Mesenchymal stem cell (in vitro differentiated cells and primary cell): ENCODE measurements at regions not wholly inside any gene's neighbourhood (a gene's known extent, or its start where the extent isn't known, plus 50 kb on each side); places are given as distances from the start of the nearest gene placed in this dataset.

Experiments
- DNase-seq: peaks from one replicate; pipeline ENCODE4 v3.0.0-alpha.2; 2013
- H2AFZ ChIP-seq: one replicate; pipeline ENCODE4 v1.6.1; 2013; ENCODE audit warnings: low read depth, mild to moderate bottlenecking, control low read depth, inconsistent platforms, low read length, moderate library complexity
- H2AK5ac ChIP-seq: 2 replicates; pipeline ENCODE4 v1.6.1; 2013; ENCODE audit warnings: low read length, moderate library complexity, mild to moderate bottlenecking, inconsistent platforms; ENCODE audit not compliant: severe bottlenecking
- H2BK120ac ChIP-seq: one replicate; pipeline ENCODE4 v1.6.1; 2013; ENCODE audit warnings: low read depth, mild to moderate bottlenecking, inconsistent platforms, low read length, moderate library complexity
- H2BK12ac ChIP-seq, 2 experiments: one replicate each; pipeline ENCODE4 v1.6.1; 2013; ENCODE audit warnings: inconsistent platforms in 2 of 2, low read length in 2 of 2, mild to moderate bottlenecking in 2 of 2, moderate library complexity in 2 of 2, control low read depth in 1 of 2
- H2BK15ac ChIP-seq: one replicate; pipeline ENCODE4 v1.6.1; 2013; ENCODE audit warnings: mild to moderate bottlenecking, low read depth, inconsistent platforms; ENCODE audit not compliant: poor library complexity, severe bottlenecking
- H2BK5ac ChIP-seq: 2 replicates; pipeline ENCODE4 v1.6.1; 2013; ENCODE audit warnings: low read depth, mild to moderate bottlenecking, low read length, control low read depth, inconsistent platforms; ENCODE audit not compliant: poor library complexity, severe bottlenecking
- H3K14ac ChIP-seq, 2 experiments: one replicate each; pipeline ENCODE4 v1.6.1; 2013; ENCODE audit warnings: inconsistent platforms in 2 of 2, low read length in 2 of 2, control low read depth in 1 of 2, mild to moderate bottlenecking in 1 of 2, moderate library complexity in 1 of 2
- H3K18ac ChIP-seq, 2 experiments: one replicate each; pipeline ENCODE4 v1.6.1; 2013; ENCODE audit warnings: inconsistent platforms in 2 of 2, low read length in 2 of 2, control low read depth in 1 of 2, low read depth in 1 of 2, mild to moderate bottlenecking in 1 of 2
- H3K23ac ChIP-seq, 2 experiments: one replicate each; pipeline ENCODE4 v1.6.1; 2013; ENCODE audit warnings: inconsistent platforms in 2 of 2, low read length in 2 of 2, mild to moderate bottlenecking in 2 of 2, moderate library complexity in 2 of 2, control low read depth in 1 of 2
- H3K27ac ChIP-seq: 2 replicates; pipeline ENCODE4 v1.5.1; 2013; ENCODE audit warnings: mild to moderate bottlenecking, moderate library complexity, low read length, control low read depth, inconsistent platforms; ENCODE audit not compliant: poor library complexity, severe bottlenecking
- H3K27me3 ChIP-seq, 2 experiments: 2 replicates each; pipeline versions ENCODE4 v1.6.1 to v1.7.0; 2013; ENCODE audit warnings: low read length in 2 of 2, mild to moderate bottlenecking in 2 of 2, moderate library complexity in 2 of 2, control low read depth in 1 of 2, inconsistent platforms in 1 of 2; ENCODE audit not compliant: control insufficient read depth in 1 of 2, insufficient read depth in 1 of 2
- H3K36me3 ChIP-seq, 2 experiments: 2 replicates each; pipeline versions ENCODE4 v1.6.1 to v1.7.0; 2013; ENCODE audit warnings: low read length in 2 of 2, control low read depth in 1 of 2, inconsistent platforms in 1 of 2, low read depth in 1 of 2, mild to moderate bottlenecking in 1 of 2; ENCODE audit not compliant: insufficient read depth in 2 of 2, control insufficient read depth in 1 of 2
- H3K4ac ChIP-seq, 2 experiments: one replicate each; pipeline ENCODE4 v1.6.1; 2013; ENCODE audit warnings: inconsistent platforms in 2 of 2, low read length in 2 of 2, mild to moderate bottlenecking in 2 of 2, moderate library complexity in 2 of 2, control low read depth in 1 of 2, low read depth in 1 of 2
- H3K4me1 ChIP-seq: 2 replicates; pipeline ENCODE4 v1.6.1; 2013; ENCODE audit warnings: low read depth, low read length, control low read depth; ENCODE audit not compliant: control insufficient read depth, insufficient read depth
- H3K4me2 ChIP-seq: 2 replicates; pipeline ENCODE4 v1.6.1; 2013; ENCODE audit warnings: low read length, mild to moderate bottlenecking, inconsistent platforms; ENCODE audit not compliant: poor library complexity, severe bottlenecking
- H3K4me3 ChIP-seq, 2 experiments: 2 replicates each; pipeline versions ENCODE4 v1.5.1 to v1.7.0; 2013; ENCODE audit warnings: low read length in 2 of 2, mild to moderate bottlenecking in 2 of 2, control low read depth in 1 of 2, low read depth in 1 of 2; ENCODE audit not compliant: insufficient read depth in 1 of 2
- H3K79me1 ChIP-seq: replicated peaks from 2 replicates; pipeline ENCODE4 v1.6.1; 2013; ENCODE audit warnings: mild to moderate bottlenecking, control low read depth, low read length, inconsistent platforms; ENCODE audit not compliant: poor library complexity, severe bottlenecking
- H3K9ac ChIP-seq: 2 replicates; pipeline ENCODE4 v1.7.0; 2013; ENCODE audit warnings: mild to moderate bottlenecking, low read length, moderate library complexity
- H3K9me3 ChIP-seq: 2 replicates; pipeline ENCODE4 v1.7.0; 2013; ENCODE audit warnings: mild to moderate bottlenecking, low read length; ENCODE audit not compliant: control insufficient read depth
- H4K8ac ChIP-seq: one replicate; pipeline ENCODE4 v1.6.1; 2013; ENCODE audit warnings: inconsistent platforms, mild to moderate bottlenecking, low read length, moderate library complexity
- H4K91ac ChIP-seq: one replicate; pipeline ENCODE4 v1.6.1; 2013; ENCODE audit warnings: mild to moderate bottlenecking, low read length, inconsistent platforms
- WGBS: methylation state at CpG from one replicate; pipeline ENCODE4 v1.1.7; 2013; ENCODE audit warnings: mixed read lengths; 5-methylcytosine and 5-hydroxymethylcytosine counted together

GRCh38 chr7:49643321-49643720 is 130.1 kb upstream of the VWC2 start:
- WGBS: 56% methylated on average over 5 of the region's 5 CpGs
- no peaks in the 10 kb centered on the region for H3K79me1 ChIP-seq
- no peak overlapping the region for H3K4me3 ChIP-seq
- no peak overlapping the region for H4K8ac ChIP-seq
- no peak overlapping the region for H2AFZ ChIP-seq
- no peak overlapping the region for H3K4me2 ChIP-seq
- H2BK15ac ChIP-seq: no peak overlapping the region
- no peak overlapping the region for H2BK120ac ChIP-seq
- H3K9ac ChIP-seq: no peak overlapping the region
- H3K9me3 ChIP-seq: no peaks in the 10 kb centered on the region
- H3K4ac ChIP-seq: no peak overlapping the region
- H3K27me3 ChIP-seq: no peaks in the 10 kb centered on the region
- no peak overlapping the region for H3K18ac ChIP-seq
- no peak overlapping the region for H2AK5ac ChIP-seq
- no peak overlapping the region for H3K23ac ChIP-seq
- H4K91ac ChIP-seq: no peak overlapping the region
- DNase-seq: no peak
- H3K4me1 ChIP-seq: no peaks in the 10 kb centered on the region
- no peak overlapping the region for H3K27ac ChIP-seq
- H2BK12ac ChIP-seq: no peak overlapping the region
- no peak overlapping the region for H2BK5ac ChIP-seq
- H3K36me3 ChIP-seq: no peaks in the 10 kb centered on the region
- H3K14ac ChIP-seq: no peak overlapping the region

DNA sequence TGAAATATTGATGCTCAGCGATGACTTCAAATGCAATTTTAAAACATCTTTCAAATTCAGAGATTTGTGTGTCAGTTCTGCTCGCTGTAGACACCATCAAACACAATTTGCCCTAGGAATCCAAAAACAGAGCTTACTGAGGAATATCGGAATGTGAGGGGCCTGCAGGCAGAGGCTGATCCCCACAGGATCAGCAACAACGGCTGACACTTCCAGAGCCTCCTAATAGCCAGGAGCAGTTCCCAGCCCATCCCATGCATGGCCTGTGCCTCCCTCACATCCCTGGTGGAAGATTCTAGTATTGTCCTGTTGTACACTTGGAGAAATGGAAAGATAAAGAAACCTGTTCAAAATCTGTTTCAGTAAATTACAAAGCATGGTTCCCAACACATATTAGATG is 129.7 kb upstream of the VWC2 start:
- no peak overlapping the region for H4K91ac ChIP-seq
- no peak overlapping the region for H3K4ac ChIP-seq
- no peak overlapping the region for H2BK120ac ChIP-seq
- no peak overlapping the region for H2AK5ac ChIP-seq
- H2AFZ ChIP-seq: no peak overlapping the region
- WGBS: 86% methylated on average over 4 of the region's 4 CpGs
- H3K79me1 ChIP-seq: no peaks in the 10 kb centered on the region
- no peaks in the 10 kb centered on the region for H3K9me3 ChIP-seq
- no peak overlapping the region for H3K4me3 ChIP-seq
- H2BK5ac ChIP-seq: no peak overlapping the region
- no peak overlapping the region for H3K27ac ChIP-seq
- H2BK15ac ChIP-seq: no peak overlapping the region
- no peaks in the 10 kb centered on the region for H3K36me3 ChIP-seq
- no peak overlapping the region for H3K4me2 ChIP-seq
- H3K14ac ChIP-seq: no peak overlapping the region
- no peak overlapping the region for H4K8ac ChIP-seq
- H3K27me3 ChIP-seq: no peaks in the 10 kb centered on the region
- H3K18ac ChIP-seq: no peak overlapping the region
- no peak for DNase-seq
- H2BK12ac ChIP-seq: no peak overlapping the region
- H3K23ac ChIP-seq: no peak overlapping the region
- no peaks in the 10 kb centered on the region for H3K4me1 ChIP-seq
- H3K9ac ChIP-seq: no peak overlapping the region

- Histone ChIP-seq H3K79me1 (no peaks in the 10 kb centered on the region), H4K91ac (no peak overlapping the region), H3K9me3 (no peaks in the 10 kb centered on the region), H3K23ac (no peak overlapping the region), H2BK120ac (no peak overlapping the region), H2AFZ (no peak overlapping the region), H3K27ac (no peak overlapping the region), H4K8ac (no peak overlapping the region), H2BK12ac (no peak overlapping the region), H3K4me1 (no peaks in the 10 kb centered on the region), H3K36me3 (no peaks in the 10 kb centered on the region), H3K9ac (no peak overlapping the region), H3K18ac (no peak overlapping the region), H3K27me3 (no peaks in the 10 kb centered on the region), H3K4me3 (no peak overlapping the region), H3K4me2 (no peak overlapping the region), H2BK5ac (no peak overlapping the region), H2AK5ac (no peak overlapping the region), H2BK15ac (no peak overlapping the region), H3K14ac (no peak overlapping the region), H3K4ac (no peak overlapping the region)
- DNase-seq: no peak
- 67% methylated on average over 3 of the region's 3 CpGs for WGBS
Measured at GRCh38 chr7:49644396-49645166, 128.9 kb upstream of the VWC2 start.

GRCh38 chr7:49645296-49645695 is 128.1 kb upstream of the VWC2 start:
- Histone ChIP-seq H3K14ac (no peak overlapping the region), H3K4me2 (no peak overlapping the region)
- 47% methylated on average over 1 of the region's 3 CpGs for WGBS

More at GRCh38 chr7:49645296-49645695, 128.1 kb upstream of the VWC2 start:
- no peaks in the 10 kb centered on the region for H3K4me1 ChIP-seq
- H3K18ac ChIP-seq: no peak overlapping the region
- no peak overlapping the region for H2BK5ac ChIP-seq
- H3K23ac ChIP-seq: no peak overlapping the region
- no peak overlapping the region for H2BK12ac ChIP-seq
- no peak overlapping the region for H4K91ac ChIP-seq
- H3K9ac ChIP-seq: no peak overlapping the region
- no peak overlapping the region for H3K27ac ChIP-seq
- H3K36me3 ChIP-seq: no peaks in the 10 kb centered on the region
- H3K4ac ChIP-seq: no peak overlapping the region
- H2BK15ac ChIP-seq: no peak overlapping the region
- H3K9me3 ChIP-seq: no peaks in the 10 kb centered on the region
- DNase-seq: no peak
- no peak overlapping the region for H3K4me3 ChIP-seq
- no peak overlapping the region for H2BK120ac ChIP-seq
- H4K8ac ChIP-seq: no peak overlapping the region
- no peak overlapping the region for H2AFZ ChIP-seq
- H3K27me3 ChIP-seq: no peaks in the 10 kb centered on the region
- no peaks in the 10 kb centered on the region for H3K79me1 ChIP-seq
- H2AK5ac ChIP-seq: no peak overlapping the region
